Activated naive CD8-positive, alpha-beta T cell treated with anti-CD3 and anti-CD28 coated beads, Interleukin-2, amount 50 U/mL, for 24 hours (primary cell): ENCODE measurements at regions not wholly inside any gene's neighbourhood (a gene's known extent, or its start where the extent isn't known, plus 50 kb on each side); places are given as distances from the start of the nearest gene placed in this dataset.
"Not testable (repeated sequence)": the region's sequence is repeated elsewhere in the genome, so short reads cannot be mapped to it uniquely, and the experiment has no call there.

Experiments
- ATAC-seq: fragments of 150-1000 bp; cut with Tn5 transposase; one replicate; pipeline ENCODE4 v1.10.0; 2021
- DNase-seq: peaks from one replicate; pipeline ENCODE4 v3.0.0; 2021
- H3K27ac Mint-ChIP-seq: one replicate; pipeline ENCODE4 v1.8.0; 2021; ENCODE audit warnings: mild to moderate bottlenecking, mixed read lengths
- H3K27me3 Mint-ChIP-seq: one replicate; pipeline ENCODE4 v1.8.0; 2021; ENCODE audit warnings: mixed read lengths
- H3K36me3 Mint-ChIP-seq: one replicate; pipeline ENCODE4 v1.8.0; 2021; ENCODE audit warnings: low read depth, mixed read lengths
- H3K4me1 Mint-ChIP-seq: one replicate; pipeline ENCODE4 v1.8.0; 2021; ENCODE audit warnings: mixed read lengths
- H3K4me3 Mint-ChIP-seq: one replicate; pipeline ENCODE4 v1.8.0; 2021; ENCODE audit warnings: mild to moderate bottlenecking, moderate library complexity, mixed read lengths
- H3K9me3 Mint-ChIP-seq: one replicate; pipeline ENCODE4 v1.8.0; 2021; ENCODE audit warnings: mixed read lengths

DNA sequence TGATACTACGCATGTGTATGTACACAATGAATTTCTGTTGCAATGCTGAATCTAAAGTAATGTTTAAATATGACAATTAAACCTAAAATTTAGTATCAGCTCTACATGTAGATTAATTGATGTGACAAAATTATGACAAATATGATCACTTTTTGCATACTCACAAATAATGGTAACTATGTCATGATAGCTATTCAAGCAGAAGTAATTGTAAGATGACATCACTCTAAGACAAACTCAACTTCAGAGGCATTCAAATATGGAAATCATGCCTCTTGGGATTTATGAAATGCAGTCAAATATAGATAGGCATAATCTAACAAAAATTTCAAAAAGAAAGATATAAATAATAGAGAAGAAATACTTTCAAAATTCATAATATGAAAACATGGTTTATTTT is 571.7 kb upstream of the LRFN5 start:
- Mint-ChIP-seq H3K27me3 (no peaks in the 10 kb centered on the region), H3K4me1 (no peaks in the 10 kb centered on the region), H3K27ac (no peak overlapping the region), H3K4me3 (no peak overlapping the region), H3K9me3 (no peaks in the 10 kb centered on the region), H3K36me3 (no peaks in the 10 kb centered on the region)
- ATAC-seq (no peak), DNase-seq (no peak)

- no peak for DNase-seq
- no peak overlapping the region for H3K27ac Mint-ChIP-seq
These were observed 583.7 kb upstream of the LRFN5 start for GRCh38 chr14:41022932-41023331.

DNA sequence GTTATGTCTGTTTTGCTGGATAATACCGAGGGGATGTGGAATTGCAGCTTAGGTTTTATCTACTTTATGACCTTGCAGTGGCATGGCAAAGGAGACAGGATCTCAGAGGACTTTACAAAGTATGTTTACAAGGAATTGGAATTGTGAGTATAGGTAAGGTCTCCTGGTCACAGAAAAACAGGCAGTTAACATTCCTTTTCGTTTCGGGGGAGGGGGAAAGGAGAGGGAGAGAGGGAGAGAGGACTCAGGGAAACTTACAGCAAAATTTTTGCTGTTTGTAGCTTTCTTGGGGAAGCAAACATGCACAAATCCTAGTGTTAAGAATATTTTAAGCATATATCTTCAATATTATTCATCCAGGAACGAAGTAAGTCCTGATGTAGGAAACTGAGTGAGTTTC is 590.5 kb upstream of the LRFN5 start:
- peaks cover under 1% of the 10 kb centered on the region for H3K9me3 Mint-ChIP-seq
- no peak overlapping the region for H3K4me3 Mint-ChIP-seq
- no peak overlapping the region for H3K27ac Mint-ChIP-seq
- no peaks in the 10 kb centered on the region for H3K4me1 Mint-ChIP-seq
- H3K36me3 Mint-ChIP-seq, result no peaks in the 10 kb centered on the region
- ATAC-seq (no peak), DNase-seq (no peak)
- no peaks in the 10 kb centered on the region for H3K27me3 Mint-ChIP-seq

More at GRCh38 chr14:41022932-41023331, 583.7 kb upstream of the LRFN5 start:
- Mint-ChIP-seq H3K9me3 (peaks cover 8% of the 10 kb centered on the region), H3K4me3 (no peak overlapping the region), H3K27me3 (no peaks in the 10 kb centered on the region), H3K36me3 (no peaks in the 10 kb centered on the region), H3K4me1 (no peaks in the 10 kb centered on the region)
- ATAC-seq, result no peak

DNA sequence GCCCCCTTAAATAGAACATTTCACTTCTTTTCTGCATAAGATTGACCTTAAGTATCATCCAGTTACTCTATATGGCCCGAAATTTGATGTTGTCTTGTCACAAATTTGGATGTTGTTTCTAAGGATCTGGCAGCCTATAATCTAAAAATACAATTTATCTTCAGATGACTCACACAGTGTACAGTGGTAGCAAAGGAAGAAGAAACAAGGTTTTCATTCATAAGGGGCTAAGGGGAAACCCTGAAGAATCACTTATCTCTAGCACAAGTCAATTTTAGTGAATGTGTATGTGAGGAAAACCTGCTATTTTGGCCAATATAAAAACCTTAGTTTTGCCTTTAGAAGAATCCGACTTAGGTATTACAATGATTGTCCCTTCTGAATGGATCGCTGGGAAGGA is 606.3 kb upstream of the LRFN5 start:
- ATAC-seq (no peak), DNase-seq (no peak)
- Mint-ChIP-seq H3K36me3 (no peaks in the 10 kb centered on the region), H3K4me3 (no peak overlapping the region), H3K9me3 (peaks cover 5% of the 10 kb centered on the region), H3K27me3 (no peaks in the 10 kb centered on the region), H3K4me1 (no peaks in the 10 kb centered on the region), H3K27ac (no peak overlapping the region)

DNA sequence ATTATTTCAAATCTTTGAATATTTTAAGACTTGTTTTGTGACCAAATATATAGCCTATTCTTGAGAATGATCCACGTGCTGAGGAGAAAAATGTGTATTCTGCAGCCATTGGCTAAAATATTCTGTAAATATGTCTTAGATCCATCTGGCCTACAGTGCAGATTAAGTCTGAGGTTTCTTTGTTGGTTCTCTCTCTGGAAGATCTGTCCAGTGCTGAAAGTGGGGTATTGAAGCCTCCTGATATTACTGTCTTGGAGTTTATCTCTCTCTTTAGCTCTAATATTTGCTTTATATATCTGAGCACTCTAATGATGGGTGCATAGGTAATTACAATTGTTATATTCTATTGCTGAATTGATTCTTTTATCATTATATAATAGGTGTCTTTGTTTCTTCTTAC is 617.4 kb upstream of the LRFN5 start:
- no peak overlapping the region for H3K27ac Mint-ChIP-seq
- H3K27me3 Mint-ChIP-seq, result no peaks in the 10 kb centered on the region
- no peak for ATAC-seq
- H3K9me3 Mint-ChIP-seq, result peaks cover 35% of the 10 kb centered on the region
- DNase-seq, result no peak
- H3K4me1 Mint-ChIP-seq, result no peaks in the 10 kb centered on the region
- H3K4me3 Mint-ChIP-seq, result no peak overlapping the region
- H3K36me3 Mint-ChIP-seq, result no peaks in the 10 kb centered on the region

DNA sequence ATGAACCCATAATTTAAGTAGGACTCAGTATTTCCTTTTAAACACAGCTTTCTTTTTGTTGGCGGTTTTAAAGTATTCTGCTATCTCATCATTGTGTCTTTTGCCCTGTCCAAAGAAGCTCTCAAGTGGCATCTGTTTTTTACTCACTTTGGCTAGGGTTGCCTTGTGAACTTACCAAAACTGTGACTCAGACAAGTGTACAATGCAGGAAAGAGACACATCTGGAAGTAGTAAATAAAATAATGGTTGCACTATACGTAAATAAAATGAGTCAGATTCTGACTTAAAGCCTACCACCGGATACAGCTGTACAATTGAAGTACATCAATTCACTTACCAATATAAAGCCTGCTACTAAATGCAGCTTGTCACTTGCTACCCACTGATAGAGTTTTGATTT is 619.2 kb upstream of the LRFN5 start:
- Mint-ChIP-seq H3K36me3 (no peaks in the 10 kb centered on the region), H3K4me3 (no peak overlapping the region), H3K27me3 (no peaks in the 10 kb centered on the region), H3K27ac (no peak overlapping the region), H3K9me3 (peaks cover 27% of the 10 kb centered on the region), H3K4me1 (no peaks in the 10 kb centered on the region)
- DNase-seq, result no peak
- no peak for ATAC-seq

DNA sequence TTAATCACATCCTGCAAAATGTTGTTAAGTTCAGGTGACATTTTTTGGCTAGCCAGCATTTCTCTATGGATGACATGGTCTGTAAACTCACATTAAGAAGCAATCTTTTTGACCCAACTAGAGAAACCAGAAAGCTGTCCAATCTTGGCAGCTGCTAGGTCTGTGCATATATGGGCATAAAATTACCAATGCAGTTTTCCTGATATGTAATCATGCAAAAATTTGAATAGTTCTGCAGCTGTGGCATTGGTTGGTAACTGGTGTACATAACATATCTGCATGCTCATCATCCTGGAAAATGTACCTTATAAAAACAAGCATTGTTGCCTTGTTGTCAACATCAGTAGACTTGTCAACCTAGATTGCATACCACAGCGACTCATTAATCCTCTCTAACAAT is 620.0 kb upstream of the LRFN5 start:
- H3K4me3 Mint-ChIP-seq, result no peak overlapping the region
- no peaks in the 10 kb centered on the region for H3K27me3 Mint-ChIP-seq
- ATAC-seq, result no peak
- H3K4me1 Mint-ChIP-seq, result no peaks in the 10 kb centered on the region
- H3K27ac Mint-ChIP-seq, result no peak overlapping the region
- no peak for DNase-seq
- H3K9me3 Mint-ChIP-seq, result peaks cover 27% of the 10 kb centered on the region
- H3K36me3 Mint-ChIP-seq, result no peaks in the 10 kb centered on the region

DNA sequence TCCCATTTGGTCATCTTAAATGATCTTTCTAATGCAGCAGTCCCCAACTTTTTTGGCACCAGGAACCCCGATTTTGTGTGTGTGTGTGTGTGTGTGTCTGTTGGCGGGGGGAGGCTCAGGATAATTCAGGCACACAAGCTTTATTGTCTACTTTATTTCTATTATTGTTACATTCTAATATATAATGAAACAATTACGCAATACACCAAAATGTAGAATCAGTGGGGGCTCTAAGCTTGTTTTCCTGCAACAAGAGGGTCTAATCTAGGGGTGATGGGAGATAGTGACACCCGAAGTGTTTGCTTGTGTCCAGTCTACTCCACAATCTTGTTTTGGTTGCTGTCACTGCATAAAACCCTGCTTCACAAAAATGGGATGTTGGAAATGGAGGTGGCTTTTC is 621.1 kb upstream of the LRFN5 start:
- peaks cover 27% of the 10 kb centered on the region for H3K9me3 Mint-ChIP-seq
- H3K27me3 Mint-ChIP-seq, result no peaks in the 10 kb centered on the region
- no peaks in the 10 kb centered on the region for H3K36me3 Mint-ChIP-seq
- no peak for ATAC-seq
- H3K4me3 Mint-ChIP-seq, result no peak overlapping the region
- no peak overlapping the region for H3K27ac Mint-ChIP-seq
- no peaks in the 10 kb centered on the region for H3K4me1 Mint-ChIP-seq
- DNase-seq, result no peak

DNA sequence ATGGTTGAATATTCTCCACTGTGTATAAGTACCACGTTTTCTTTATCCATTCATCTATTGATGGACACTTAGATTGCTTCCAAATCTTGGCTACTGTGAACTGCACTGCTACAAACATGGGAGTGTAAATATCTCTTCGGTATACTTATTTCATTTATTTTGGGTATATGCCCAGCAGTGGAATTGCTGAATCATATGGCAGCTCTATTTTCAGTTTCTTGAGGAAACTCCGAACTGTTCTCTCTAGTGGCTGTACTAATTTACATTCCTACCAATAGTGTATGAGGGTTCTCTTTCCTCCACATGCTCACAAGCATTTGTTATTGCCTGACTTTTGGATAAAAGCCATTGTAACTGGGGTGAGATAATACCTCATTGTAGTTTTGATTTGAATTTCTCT is 623.1 kb upstream of the LRFN5 start:
- Mint-ChIP-seq H3K27me3 (no peaks in the 10 kb centered on the region), H3K27ac (no peak overlapping the region), H3K9me3 (peaks cover 12% of the 10 kb centered on the region), H3K4me1 (no peaks in the 10 kb centered on the region), H3K4me3 (no peak overlapping the region), H3K36me3 (no peaks in the 10 kb centered on the region)
- DNase-seq, result no peak
- ATAC-seq, result no peak

- Mint-ChIP-seq H3K27ac (no peak overlapping the region), H3K27me3 (no peaks in the 10 kb centered on the region), H3K4me3 (no peak overlapping the region), H3K36me3 (no peaks in the 10 kb centered on the region), H3K4me1 (no peaks in the 10 kb centered on the region), H3K9me3 (peaks cover 1% of the 10 kb centered on the region)
- no peak for DNase-seq
- ATAC-seq, result no peak
These were observed 625.4 kb upstream of the LRFN5 start for GRCh38 chr14:40981247-40981646.

- peaks cover 12% of the 10 kb centered on the region for H3K9me3 Mint-ChIP-seq
- not testable (repeated sequence) for DNase-seq, H3K4me1 Mint-ChIP-seq, ATAC-seq, H3K27me3 Mint-ChIP-seq, H3K4me3 Mint-ChIP-seq, H3K36me3 Mint-ChIP-seq, H3K27ac Mint-ChIP-seq
These were observed 646.4 kb upstream of the LRFN5 start for GRCh38 chr14:40960257-40960656.

GRCh38 chr14:40955131-40955505 is 651.6 kb upstream of the LRFN5 start:
- no peaks in the 10 kb centered on the region for H3K4me1 Mint-ChIP-seq
- no peaks in the 10 kb centered on the region for H3K27me3 Mint-ChIP-seq
- no peak overlapping the region for H3K27ac Mint-ChIP-seq
- ATAC-seq (no peak), DNase-seq (no peak)
- no peaks in the 10 kb centered on the region for H3K36me3 Mint-ChIP-seq
- no peak overlapping the region for H3K4me3 Mint-ChIP-seq
- peaks cover 8% of the 10 kb centered on the region for H3K9me3 Mint-ChIP-seq

DNA sequence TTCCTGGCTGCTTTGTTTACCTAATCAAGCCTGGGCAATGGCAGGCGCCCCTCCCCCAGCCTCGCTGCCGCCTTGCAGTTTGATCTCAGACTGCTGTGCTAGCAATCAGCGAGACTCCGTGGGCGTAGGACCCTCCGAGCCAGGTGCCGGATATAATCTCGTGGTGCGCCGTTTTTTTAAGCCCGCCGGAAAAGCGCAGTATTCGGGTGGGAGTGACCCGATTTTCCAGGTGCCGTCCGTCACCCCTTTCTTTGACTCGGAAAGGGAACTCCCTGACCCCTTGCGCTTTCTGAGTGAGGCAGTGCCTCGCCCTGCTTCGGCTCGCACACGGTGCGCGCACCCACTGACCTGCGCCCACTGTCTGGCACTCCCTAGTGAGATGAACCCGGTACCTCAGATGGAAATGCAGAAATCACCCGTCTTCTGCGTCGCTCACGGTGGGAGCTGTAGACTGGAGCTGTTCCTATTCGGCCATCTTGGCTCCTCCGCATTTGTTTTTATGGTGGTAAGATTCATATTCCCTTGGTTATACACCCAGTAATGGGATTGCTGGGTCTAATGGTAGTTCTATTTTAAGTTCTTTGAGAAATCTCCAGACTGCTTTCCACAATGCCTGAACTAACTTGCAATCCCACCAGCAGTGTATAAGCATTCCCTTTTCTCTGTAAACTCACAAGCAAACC is 652.1 kb upstream of the LRFN5 start:
- DNase-seq, H3K4me3 Mint-ChIP-seq, H3K27me3 Mint-ChIP-seq, H3K27ac Mint-ChIP-seq, H3K9me3 Mint-ChIP-seq, H3K36me3 Mint-ChIP-seq, H3K4me1 Mint-ChIP-seq, ATAC-seq: not testable (repeated sequence)

GRCh38 chr14:40944521-40944920 is 662.2 kb upstream of the LRFN5 start:
- ATAC-seq, result no peak
- no peaks in the 10 kb centered on the region for H3K27me3 Mint-ChIP-seq
- H3K36me3 Mint-ChIP-seq, result no peaks in the 10 kb centered on the region
- H3K4me3 Mint-ChIP-seq, result no peak overlapping the region
- no peak overlapping the region for H3K27ac Mint-ChIP-seq
- no peak for DNase-seq
- no peaks in the 10 kb centered on the region for H3K4me1 Mint-ChIP-seq
- H3K9me3 Mint-ChIP-seq, result peaks cover 4% of the 10 kb centered on the region

DNA sequence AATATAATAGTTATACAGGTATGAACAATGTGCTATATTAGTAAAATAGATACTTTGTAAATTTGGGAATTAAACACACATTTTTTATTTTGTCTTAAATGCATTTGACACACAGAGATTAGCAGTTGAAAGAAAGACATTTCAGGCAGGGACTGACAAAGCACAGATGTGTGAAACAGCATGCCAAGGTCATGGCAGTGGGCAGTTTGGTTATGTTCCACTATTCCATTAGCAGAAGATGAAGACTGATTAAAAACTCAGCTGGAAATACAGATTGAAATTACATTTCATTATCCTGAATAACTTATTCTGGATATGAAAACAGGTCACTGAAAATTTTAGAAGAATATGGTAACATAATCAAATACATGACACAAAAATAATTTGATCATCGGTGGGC is 669.8 kb upstream of the LRFN5 start:
- no peak for ATAC-seq
- no peak for DNase-seq
- H3K9me3 Mint-ChIP-seq, result no peaks in the 10 kb centered on the region
- no peak overlapping the region for H3K4me3 Mint-ChIP-seq
- H3K36me3 Mint-ChIP-seq, result no peaks in the 10 kb centered on the region
- H3K27ac Mint-ChIP-seq, result no peak overlapping the region
- no peaks in the 10 kb centered on the region for H3K4me1 Mint-ChIP-seq
- H3K27me3 Mint-ChIP-seq, result no peaks in the 10 kb centered on the region

DNA sequence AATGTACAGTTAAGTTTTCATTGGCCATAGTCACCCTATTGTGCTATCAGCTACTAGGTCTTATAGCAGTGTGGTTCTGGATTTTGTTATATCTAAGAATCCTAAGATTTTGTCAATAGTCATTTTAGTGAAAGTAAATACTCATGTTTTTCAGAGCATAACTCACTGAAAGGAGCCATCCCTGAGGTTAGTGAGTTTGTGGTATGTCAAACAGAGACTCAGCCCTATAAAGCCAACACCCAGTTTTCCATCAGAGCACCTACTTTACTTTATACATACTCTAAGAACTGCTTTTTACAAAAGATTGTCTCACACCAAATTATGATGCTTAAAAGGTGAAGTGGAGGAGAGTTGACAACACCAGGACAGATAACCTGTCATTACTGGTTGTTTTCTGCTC is 686.3 kb upstream of the LRFN5 start:
- no peaks in the 10 kb centered on the region for H3K36me3 Mint-ChIP-seq
- no peak overlapping the region for H3K27ac Mint-ChIP-seq
- H3K4me3 Mint-ChIP-seq, result no peak overlapping the region
- peaks cover 3% of the 10 kb centered on the region for H3K9me3 Mint-ChIP-seq
- DNase-seq (no peak), ATAC-seq (no peak)
- H3K4me1 Mint-ChIP-seq, result no peaks in the 10 kb centered on the region
- H3K27me3 Mint-ChIP-seq, result no peaks in the 10 kb centered on the region
